Natural killer cell treated with Interleukin-12 subunit alpha and Interleukin-12 subunit beta and Interleukin-15 and Interleukin-18, amount 100 ng/mL, for 72 hours (primary cell): ENCODE measurements at regions not wholly inside any gene's neighbourhood (a gene's known extent, or its start where the extent isn't known, plus 50 kb on each side); places are given as distances from the start of the nearest gene placed in this dataset.
"Not testable (repeated sequence)": the region's sequence is repeated elsewhere in the genome, so short reads cannot be mapped to it uniquely, and the experiment has no call there.

Experiments
- ATAC-seq, 2 donors: fragments of 150-1000 bp; cut with Tn5 transposase in 1 of 2; sonication (Bioruptor Pico), chemical (Tn5 transposase) in 1 of 2; 2 replicates each; pipeline ENCODE4 v1.10.0; 2021
- DNase-seq: peaks from one replicate; pipeline ENCODE4 v3.0.0; 2022; ENCODE audit warnings: low spot score
- H3K27ac Mint-ChIP-seq, 2 donors: 1 replicate in 1 of 2; 2 replicates in 1 of 2; pipeline ENCODE4 v1.8.0; 2022; ENCODE audit warnings: mixed read lengths in 2 of 2, mild to moderate bottlenecking in 1 of 2, moderate library complexity in 1 of 2
- H3K27me3 Mint-ChIP-seq, 2 donors: 1 replicate in 1 of 2; 2 replicates in 1 of 2; pipeline ENCODE4 v1.8.0; 2022; ENCODE audit warnings: mixed read lengths in 2 of 2
- H3K36me3 Mint-ChIP-seq: one replicate; pipeline ENCODE4 v1.8.0; 2022; ENCODE audit warnings: mixed read lengths
- H3K4me1 Mint-ChIP-seq, 2 donors: 1 replicate in 1 of 2; 2 replicates in 1 of 2; pipeline ENCODE4 v1.8.0; 2022; ENCODE audit warnings: low read depth in 2 of 2, mixed read lengths in 2 of 2, mild to moderate bottlenecking in 1 of 2
- H3K4me3 Mint-ChIP-seq: one replicate; pipeline ENCODE4 v1.8.0; 2022; ENCODE audit warnings: mixed read lengths
- H3K9me3 Mint-ChIP-seq: 2 replicates; pipeline ENCODE4 v1.8.0; 2022; ENCODE audit warnings: mixed read lengths

GRCh38 chr6:67011441-67011840 is 1304.4 kb upstream of the EYS start:
- Mint-ChIP-seq H3K4me3 (no peak overlapping the region), H3K4me1 (no peaks in the 10 kb centered on the region), H3K9me3 (peaks cover 24% of the 10 kb centered on the region), H3K27me3 (no peaks in the 10 kb centered on the region), H3K27ac (no peak overlapping the region), H3K36me3 (peaks cover 4% of the 10 kb centered on the region)
- DNase-seq, result no peak
- ATAC-seq, result no peak

DNA sequence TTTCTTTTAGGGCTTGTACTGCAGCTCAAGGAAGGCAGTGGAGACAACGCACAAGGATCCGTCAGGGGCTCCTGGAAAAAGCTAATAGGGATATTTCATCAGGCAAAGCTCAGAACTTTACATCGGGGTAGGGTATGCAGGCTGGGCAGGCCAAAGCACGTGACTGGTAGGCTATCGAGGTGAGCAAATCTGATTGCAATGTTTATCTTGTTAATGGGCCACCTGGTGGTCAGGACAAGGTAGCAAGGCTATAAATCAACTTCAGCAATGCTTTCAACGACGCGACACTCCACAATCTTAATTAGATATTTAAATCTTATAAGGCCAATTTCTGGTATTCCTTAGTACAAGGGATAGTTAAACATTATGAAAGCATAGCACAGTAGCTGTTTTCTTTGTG is 1302.8 kb upstream of the EYS start:
- Mint-ChIP-seq H3K27ac (no peak overlapping the region), H3K4me1 (no peaks in the 10 kb centered on the region), H3K27me3 (no peaks in the 10 kb centered on the region), H3K4me3 (no peak overlapping the region), H3K36me3 (peaks cover 4% of the 10 kb centered on the region), H3K9me3 (peaks cover 19% of the 10 kb centered on the region)
- DNase-seq (no peak), ATAC-seq (no peak)

- Mint-ChIP-seq H3K27ac (no peak overlapping the region), H3K27me3 (no peaks in the 10 kb centered on the region), H3K4me1 (no peaks in the 10 kb centered on the region), H3K4me3 (no peak overlapping the region), H3K9me3 (peaks cover 7% of the 10 kb centered on the region), H3K36me3 (peaks cover 4% of the 10 kb centered on the region)
- no peak for ATAC-seq
- DNase-seq, result no peak
Observed at GRCh38 chr6:67003844-67004243, 1296.8 kb upstream of the EYS start.

GRCh38 chr6:67000121-67000520 is 1293.1 kb upstream of the EYS start:
- Mint-ChIP-seq H3K27ac (no peak overlapping the region), H3K36me3 (peaks cover 4% of the 10 kb centered on the region), H3K9me3 (peaks cover 6% of the 10 kb centered on the region), H3K4me1 (no peaks in the 10 kb centered on the region), H3K4me3 (no peak overlapping the region), H3K27me3 (no peaks in the 10 kb centered on the region)
- ATAC-seq (no peak), DNase-seq (no peak)

GRCh38 chr6:66997579-66997978 is 1290.6 kb upstream of the EYS start:
- not testable (repeated sequence) for H3K4me3 Mint-ChIP-seq, H3K27me3 Mint-ChIP-seq, ATAC-seq

DNA sequence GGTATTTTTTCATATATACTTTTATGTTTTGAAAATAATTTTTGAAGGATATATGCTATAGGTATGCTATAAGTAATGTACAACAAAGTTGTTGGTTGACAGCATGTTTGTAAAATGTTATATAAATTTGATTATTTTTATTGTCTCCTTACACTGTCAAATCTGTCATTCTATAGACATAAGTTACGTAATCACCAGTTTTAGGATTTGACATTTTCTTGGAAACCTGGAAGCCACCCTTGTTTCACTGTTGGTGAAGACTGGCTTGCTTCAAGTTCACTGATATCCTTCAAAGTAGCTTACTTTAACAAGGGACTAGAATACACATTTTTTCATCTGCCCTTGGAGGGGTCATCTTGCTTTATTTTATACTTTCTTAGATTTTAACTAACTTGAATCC is 1288.6 kb upstream of the EYS start:
- no peaks in the 10 kb centered on the region for H3K27me3 Mint-ChIP-seq
- H3K4me1 Mint-ChIP-seq, result no peaks in the 10 kb centered on the region
- ATAC-seq (no peak), DNase-seq (no peak)
- H3K36me3 Mint-ChIP-seq, result no peaks in the 10 kb centered on the region
- H3K9me3 Mint-ChIP-seq, result peaks cover 4% of the 10 kb centered on the region
- no peak overlapping the region for H3K4me3 Mint-ChIP-seq
- no peak overlapping the region for H3K27ac Mint-ChIP-seq

More at GRCh38 chr6:66997579-66997978, 1290.6 kb upstream of the EYS start:
- H3K9me3 Mint-ChIP-seq, DNase-seq, H3K36me3 Mint-ChIP-seq, H3K4me1 Mint-ChIP-seq, H3K27ac Mint-ChIP-seq: not testable (repeated sequence)

DNA sequence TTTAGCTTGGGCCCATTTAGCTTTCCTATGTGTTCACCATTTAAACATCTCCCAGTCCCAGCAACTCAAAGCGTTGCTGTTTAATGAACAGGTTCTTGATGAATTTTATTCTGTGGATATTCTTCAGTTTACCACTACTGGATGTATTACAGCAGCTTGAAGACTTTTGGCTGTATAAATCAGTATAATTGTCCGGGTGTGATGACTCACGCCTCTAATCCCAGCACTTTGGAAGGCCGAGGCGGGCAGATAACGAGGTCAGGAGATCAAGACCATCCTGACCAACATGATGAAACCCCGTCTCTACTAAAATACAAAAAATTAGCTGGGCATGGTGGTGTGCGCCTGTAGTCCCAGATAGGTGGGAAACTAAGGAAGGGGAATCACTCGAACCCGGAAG is 1286.7 kb upstream of the EYS start:
- DNase-seq, H3K9me3 Mint-ChIP-seq, H3K4me3 Mint-ChIP-seq, H3K4me1 Mint-ChIP-seq, ATAC-seq, H3K27me3 Mint-ChIP-seq, H3K27ac Mint-ChIP-seq, H3K36me3 Mint-ChIP-seq: not testable (repeated sequence)

- Mint-ChIP-seq H3K4me3 (no peak overlapping the region), H3K4me1 (no peaks in the 10 kb centered on the region), H3K9me3 (peaks cover 9% of the 10 kb centered on the region), H3K36me3 (peaks cover 5% of the 10 kb centered on the region), H3K27me3 (no peaks in the 10 kb centered on the region), H3K27ac (no peak overlapping the region)
- DNase-seq (no peak), ATAC-seq (no peak)
Observed at GRCh38 chr6:66993272-66993671, 1286.2 kb upstream of the EYS start.

- H3K4me1 Mint-ChIP-seq, result no peaks in the 10 kb centered on the region
- H3K4me3 Mint-ChIP-seq, result no peak overlapping the region
- no peak for ATAC-seq
- no peak for DNase-seq
- H3K9me3 Mint-ChIP-seq, result peaks cover 12% of the 10 kb centered on the region
- no peaks in the 10 kb centered on the region for H3K27me3 Mint-ChIP-seq
- H3K36me3 Mint-ChIP-seq, result peaks cover 7% of the 10 kb centered on the region
- H3K27ac Mint-ChIP-seq, result no peak overlapping the region
Observed at GRCh38 chr6:66992660-66993059, 1285.6 kb upstream of the EYS start.

- peaks cover 25% of the 10 kb centered on the region for H3K36me3 Mint-ChIP-seq
- peaks cover 34% of the 10 kb centered on the region for H3K9me3 Mint-ChIP-seq
- H3K27ac Mint-ChIP-seq, result no peak overlapping the region
- H3K4me3 Mint-ChIP-seq, result no peak overlapping the region
- H3K27me3 Mint-ChIP-seq, result no peaks in the 10 kb centered on the region
- DNase-seq (no peak), ATAC-seq (no peak)
- no peaks in the 10 kb centered on the region for H3K4me1 Mint-ChIP-seq
Observed at GRCh38 chr6:66986940-66987339, 1279.9 kb upstream of the EYS start.

DNA sequence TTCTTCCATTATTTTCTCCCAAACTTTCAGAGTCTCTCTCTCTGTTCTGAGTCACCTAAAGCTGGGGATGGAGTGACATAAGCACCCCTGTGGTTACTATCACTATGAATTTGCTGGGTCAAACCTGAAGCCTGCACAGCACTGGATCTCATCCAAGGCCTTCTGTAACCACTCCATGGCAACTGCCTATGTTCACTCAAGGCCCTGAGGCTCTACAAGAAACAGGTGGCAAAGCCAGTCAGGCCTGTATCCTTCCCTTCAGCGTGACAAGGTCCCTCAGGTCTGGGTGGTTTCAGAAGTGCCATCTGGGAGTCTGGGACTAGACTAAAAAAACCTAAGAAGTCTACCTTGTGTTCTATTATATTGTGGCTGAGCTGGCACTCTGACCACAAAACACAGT is 1278.8 kb upstream of the EYS start:
- H3K27ac Mint-ChIP-seq, result no peak overlapping the region

GRCh38 chr6:66970373-66970772 is 1263.3 kb upstream of the EYS start:
- Mint-ChIP-seq H3K36me3 (no peaks in the 10 kb centered on the region), H3K27ac (no peak overlapping the region), H3K27me3 (no peaks in the 10 kb centered on the region), H3K4me3 (no peak overlapping the region), H3K9me3 (peaks cover 17% of the 10 kb centered on the region), H3K4me1 (no peaks in the 10 kb centered on the region)
- ATAC-seq (no peak), DNase-seq (no peak)

More for the DNA sequence above, 1278.8 kb upstream of the EYS start:
- H3K27me3 Mint-ChIP-seq, result no peaks in the 10 kb centered on the region
- H3K36me3 Mint-ChIP-seq, result peaks cover 25% of the 10 kb centered on the region
- ATAC-seq, result no peak
- no peak for DNase-seq
- peaks cover 34% of the 10 kb centered on the region for H3K9me3 Mint-ChIP-seq
- H3K4me3 Mint-ChIP-seq, result no peak overlapping the region
- no peaks in the 10 kb centered on the region for H3K4me1 Mint-ChIP-seq

DNA sequence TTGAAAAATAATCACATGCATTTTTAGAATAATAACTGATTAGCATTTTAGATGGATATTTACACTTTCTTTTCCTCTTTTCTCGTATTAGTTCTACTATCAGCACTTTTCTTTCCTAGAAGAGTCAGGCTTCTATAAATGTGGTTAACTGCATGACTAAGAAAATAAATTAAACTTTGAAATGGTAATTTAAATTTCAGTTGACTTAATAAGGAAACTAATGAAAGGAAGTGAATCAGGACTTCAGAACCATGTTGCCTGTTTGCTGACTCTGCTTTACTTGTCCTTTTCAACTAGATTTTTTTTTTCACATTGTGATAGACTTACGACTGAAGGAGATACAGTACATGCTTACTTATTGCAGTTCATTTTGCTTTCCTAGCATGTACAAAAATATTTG is 1258.2 kb upstream of the EYS start:
- Mint-ChIP-seq H3K36me3 (no peaks in the 10 kb centered on the region), H3K4me1 (no peaks in the 10 kb centered on the region), H3K27ac (no peak overlapping the region), H3K27me3 (no peaks in the 10 kb centered on the region), H3K9me3 (peaks cover 26% of the 10 kb centered on the region), H3K4me3 (no peak overlapping the region)
- DNase-seq, result no peak
- ATAC-seq, result no peak

- H3K36me3 Mint-ChIP-seq, result no peaks in the 10 kb centered on the region
- H3K9me3 Mint-ChIP-seq, result peaks cover 26% of the 10 kb centered on the region
- H3K4me3 Mint-ChIP-seq, result no peak overlapping the region
- H3K4me1 Mint-ChIP-seq, result no peaks in the 10 kb centered on the region
- ATAC-seq (no peak), DNase-seq (no peak)
- no peak overlapping the region for H3K27ac Mint-ChIP-seq
- no peaks in the 10 kb centered on the region for H3K27me3 Mint-ChIP-seq
Observed at GRCh38 chr6:66964216-66964615, 1257.2 kb upstream of the EYS start.

- Mint-ChIP-seq H3K9me3 (peaks cover 23% of the 10 kb centered on the region), H3K4me1 (no peaks in the 10 kb centered on the region), H3K27me3 (no peaks in the 10 kb centered on the region), H3K36me3 (no peaks in the 10 kb centered on the region), H3K27ac (no peak overlapping the region), H3K4me3 (no peak overlapping the region)
- ATAC-seq (no peak), DNase-seq (no peak)
Observed at GRCh38 chr6:66962082-66962481, 1255.1 kb upstream of the EYS start.
